Upper lobe of left lung (tissue), 6 donors: ENCODE measurements at regions not wholly inside any gene's neighbourhood (a gene's known extent, or its start where the extent isn't known, plus 50 kb on each side); places are given as distances from the start of the nearest gene placed in this dataset.

Experiments
- ATAC-seq, 2 donors: fragments of 200-7000 bp; cut with Tn5 transposase; one replicate each; pipeline ENCODE4 v1.9.1; 2022; ENCODE audit warnings: mild to moderate bottlenecking in 2 of 2, moderate library complexity in 2 of 2; ENCODE audit not compliant: low FRiP score in 2 of 2
- DNase-seq, 2 donors: peaks; one replicate each; pipeline ENCODE4 v3.0.0-alpha.2; 2019 to 2020
- H3K27ac ChIP-seq, 4 donors: fragments of 200-600 bp; sonication (generic); one replicate each; pipeline ENCODE4 v1.5.1; 2016 to 2019
- H3K27me3 ChIP-seq, 4 donors: fragments of 200-600 bp; sonication (generic); one replicate each; pipeline ENCODE4 v1.5.1; 2017 to 2019
- H3K36me3 ChIP-seq, 4 donors: fragments of 200-600 bp; sonication (generic); one replicate each; pipeline ENCODE4 v1.5.1; 2016 to 2019
- H3K4me1 ChIP-seq, 4 donors: fragments of 200-600 bp; sonication (generic); one replicate each; pipeline ENCODE4 v1.5.1; 2018 to 2019
- H3K4me3 ChIP-seq, 4 donors: fragments of 200-600 bp; sonication (generic); one replicate each; pipeline ENCODE4 v1.5.1; 2017 to 2019; ENCODE audit warnings: mild to moderate bottlenecking in 2 of 4, moderate library complexity in 1 of 4
- H3K9me3 ChIP-seq, 4 donors: fragments of 200-600 bp; sonication (generic); one replicate each; pipeline ENCODE4 v1.5.1; 2018 to 2019
- CTCF ChIP-seq, 6 experiments: fragments of 450-650 bp in 4 of 6; fragments of 200-600 bp in 2 of 6; sonication (generic) in 2 of 6; IDR thresholded peaks; one replicate each; pipeline ENCODE4 v1.5.1; 2016 to 2019; ENCODE audit warnings: antibody characterized with exemption in 6 of 6
- EP300 ChIP-seq, 4 donors: sonication (generic); formaldehyde crosslinking; IDR thresholded peaks; one replicate each; pipeline ENCODE4 v1.5.1; 2017; ENCODE audit warnings: antibody characterized with exemption in 4 of 4, control low read depth in 2 of 4
- POLR2A ChIP-seq, 4 donors: fragments of 450-650 bp; IDR thresholded peaks; one replicate each; pipeline ENCODE4 v1.5.1; 2016 to 2017; ENCODE audit warnings: antibody characterized with exemption in 4 of 4, mild to moderate bottlenecking in 2 of 4
- POLR2AphosphoS5 ChIP-seq, 2 donors: sonication (generic); formaldehyde crosslinking; IDR thresholded peaks; one replicate each; pipeline ENCODE4 v1.5.1; 2017; ENCODE audit warnings: antibody characterized with exemption in 2 of 2
- WGBS, 2 donors: methylation state at CpG; one replicate each; pipeline ENCODE4 v1.1.5; 2017 to 2018; 5-methylcytosine and 5-hydroxymethylcytosine counted together
- donor health status: DM: no; HTN: no; CAD: no; lungs with moderate emphysema.
- donor health status: DM: no; HTN: yes; CAD: no; lungs with severe emphysema.

- peaks cover 0 to 4% (median 0%) of the 10 kb centered on the region in 4 donors for H3K9me3 ChIP-seq
- no peak overlapping the region for H3K4me3 ChIP-seq
- DNase-seq (no peak), ATAC-seq (peak in 1 of 2 donors; percentile 53)
- TF ChIP-seq POLR2A (IDR thresholded peaks at IDR 0.05), result no peak
- 87 to 94% methylated on average over 5 of the region's 5 CpGs for WGBS, 2 donors
- peaks cover 0 to 3% (median 0%) of the 10 kb centered on the region in 4 donors for H3K4me1 ChIP-seq
- no peaks in the 10 kb centered on the region for H3K36me3 ChIP-seq
- H3K27me3 ChIP-seq, result no peaks in the 10 kb centered on the region
- H3K27ac ChIP-seq, result no peak overlapping the region
Measured at GRCh38 chr11:38019072-38019775, 1421.2 kb upstream of the RAG2 start.

DNA sequence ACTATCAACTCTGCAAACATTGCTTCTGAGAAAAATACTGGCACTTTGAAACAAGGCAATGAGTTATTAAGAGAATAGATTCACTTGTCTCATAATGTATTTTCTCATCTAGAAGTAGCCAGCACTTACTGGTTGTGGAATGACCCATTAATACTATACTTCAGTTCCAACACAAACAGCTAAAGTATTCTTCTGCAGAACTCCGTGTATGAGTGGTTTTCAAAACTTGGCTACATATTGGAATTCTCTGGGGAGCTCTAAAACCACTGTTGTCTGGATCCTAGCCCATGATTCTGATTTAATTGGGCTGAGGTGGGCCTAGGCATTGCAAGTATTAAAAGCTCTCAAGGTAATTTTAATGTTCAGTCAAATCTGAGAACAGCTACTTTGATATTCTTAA, 1416.4 kb upstream of the RAG2 start:
- H3K27ac ChIP-seq, result no peak overlapping the region
- H3K36me3 ChIP-seq, result no peaks in the 10 kb centered on the region
- no peak overlapping the region for H3K4me3 ChIP-seq
- peaks cover 0 to 3% (median 0%) of the 10 kb centered on the region in 4 donors for H3K4me1 ChIP-seq
- H3K27me3 ChIP-seq, result no peaks in the 10 kb centered on the region
- TF ChIP-seq EP300 (IDR thresholded peaks at IDR 0.05) (peak in 1 of 4 donors; percentile 55), POLR2A (IDR thresholded peaks at IDR 0.05) (no peak), CTCF (IDR thresholded peaks at IDR 0.05) (no peak), POLR2AphosphoS5 (IDR thresholded peaks at IDR 0.05) (no peak)
- ATAC-seq (peak; percentile 61 to 86), DNase-seq (no peak)
- 44 to 46% methylated on average over 1 of the region's 1 CpG for WGBS, 2 donors
- H3K9me3 ChIP-seq, result peaks cover 0 to 4% (median 0%) of the 10 kb centered on the region in 4 donors

- Histone ChIP-seq H3K27ac (no peak overlapping the region), H3K4me1 (peaks cover 0 to 3% (median 0%) of the 10 kb centered on the region in 4 donors), H3K9me3 (no peaks in the 10 kb centered on the region), H3K27me3 (no peaks in the 10 kb centered on the region), H3K4me3 (no peak overlapping the region), H3K36me3 (no peaks in the 10 kb centered on the region)
- DNase-seq (no peak), ATAC-seq (no peak)
- no peak for TF ChIP-seq POLR2AphosphoS5 (IDR thresholded peaks at IDR 0.05)
- TF ChIP-seq POLR2A (IDR thresholded peaks at IDR 0.05), result no peak
- no peak for TF ChIP-seq EP300 (IDR thresholded peaks at IDR 0.05)
- no peak for TF ChIP-seq CTCF (IDR thresholded peaks at IDR 0.05)
- WGBS, 2 donors, result 87 to 89% methylated on average over 8 of the region's 8 CpGs
Measured at GRCh38 chr11:38013157-38013556, 1415.1 kb upstream of the RAG2 start.

DNA sequence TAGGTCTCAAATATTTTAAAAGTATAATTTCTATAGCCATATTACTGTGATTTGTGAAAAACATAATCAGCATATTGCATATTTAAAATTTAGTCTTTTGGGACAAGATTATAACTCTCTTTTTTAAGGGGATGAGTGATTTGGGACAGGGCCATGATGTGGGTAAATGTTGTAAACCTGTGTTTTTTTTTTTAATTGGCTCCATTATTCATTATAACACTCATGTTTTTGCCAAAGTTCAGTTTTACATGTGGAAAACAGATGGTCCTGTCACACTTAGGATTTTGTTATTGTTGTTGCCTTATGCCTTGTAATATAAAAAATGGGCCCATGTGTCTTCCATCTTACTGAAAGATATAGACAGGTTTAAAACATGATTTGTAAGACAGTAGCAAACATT, 1413.5 kb upstream of the RAG2 start:
- DNase-seq, result no peak
- no peaks in the 10 kb centered on the region for H3K27me3 ChIP-seq
- no peak for TF ChIP-seq POLR2AphosphoS5 (IDR thresholded peaks at IDR 0.05)
- TF ChIP-seq EP300 (IDR thresholded peaks at IDR 0.05), result no peak
- TF ChIP-seq CTCF (IDR thresholded peaks at IDR 0.05), result no peak
- TF ChIP-seq POLR2A (IDR thresholded peaks at IDR 0.05), result no peak
- H3K9me3 ChIP-seq, result no peaks in the 10 kb centered on the region
- ATAC-seq, result no peak
- H3K4me3 ChIP-seq, result no peak overlapping the region
- no peaks in the 10 kb centered on the region for H3K36me3 ChIP-seq
- H3K27ac ChIP-seq, result no peak overlapping the region
- H3K4me1 ChIP-seq, result no peaks in the 10 kb centered on the region

- Histone ChIP-seq H3K27ac (no peak overlapping the region), H3K27me3 (no peaks in the 10 kb centered on the region), H3K4me3 (no peak overlapping the region), H3K36me3 (no peaks in the 10 kb centered on the region), H3K9me3 (no peaks in the 10 kb centered on the region), H3K4me1 (peaks cover 0 to 5% (median 0%) of the 10 kb centered on the region in 4 donors)
- ATAC-seq (no peak), DNase-seq (no peak)
- TF ChIP-seq POLR2A (IDR thresholded peaks at IDR 0.05) (no peak), EP300 (IDR thresholded peaks at IDR 0.05) (no peak), CTCF (IDR thresholded peaks at IDR 0.05) (no peak), POLR2AphosphoS5 (IDR thresholded peaks at IDR 0.05) (no peak)
- 81 to 92% methylated on average over 1 of the region's 1 CpG for WGBS, 2 donors
Measured at GRCh38 chr11:38009932-38010331, 1411.9 kb upstream of the RAG2 start.
